ENCODE measurements at regions not wholly inside any gene's neighbourhood (a gene's known extent, or its start where the extent isn't known, plus 50 kb on each side); places are given as distances from the start of the nearest gene placed in this dataset.

DNA sequence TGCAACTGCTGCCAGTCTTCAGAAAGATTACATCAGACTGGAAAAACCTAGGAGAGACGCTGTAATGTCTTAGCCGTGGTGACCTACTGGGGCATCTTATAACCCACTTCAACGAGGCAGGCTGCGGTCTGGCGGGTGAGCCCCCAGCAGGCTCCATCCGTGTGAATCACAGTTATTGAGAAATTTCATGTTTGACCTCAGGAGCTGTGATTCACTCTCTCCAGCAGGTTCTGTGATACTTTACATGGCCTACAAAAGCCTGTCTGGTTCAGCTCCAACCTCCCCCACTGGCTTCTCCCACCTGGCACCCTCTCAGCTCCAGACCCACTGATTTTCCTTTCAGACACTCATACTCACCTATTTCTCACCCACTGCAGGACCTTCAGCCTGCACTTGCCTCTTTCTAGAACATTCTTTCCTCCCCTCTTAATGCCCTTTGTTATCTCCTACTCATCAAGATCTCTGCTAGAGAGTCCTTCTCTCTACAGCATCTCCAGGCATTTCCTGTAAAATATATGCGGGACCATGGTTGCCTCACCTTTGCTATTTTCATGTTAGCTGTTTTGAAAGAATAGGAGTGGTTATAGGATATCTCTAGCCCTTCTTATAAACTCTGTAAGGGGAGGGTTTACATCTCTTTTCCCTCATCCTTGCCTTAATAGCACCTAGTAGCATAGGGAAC lies 227.9 kb downstream of the MAF start:
- TF ChIP-seq, protein P1, sequence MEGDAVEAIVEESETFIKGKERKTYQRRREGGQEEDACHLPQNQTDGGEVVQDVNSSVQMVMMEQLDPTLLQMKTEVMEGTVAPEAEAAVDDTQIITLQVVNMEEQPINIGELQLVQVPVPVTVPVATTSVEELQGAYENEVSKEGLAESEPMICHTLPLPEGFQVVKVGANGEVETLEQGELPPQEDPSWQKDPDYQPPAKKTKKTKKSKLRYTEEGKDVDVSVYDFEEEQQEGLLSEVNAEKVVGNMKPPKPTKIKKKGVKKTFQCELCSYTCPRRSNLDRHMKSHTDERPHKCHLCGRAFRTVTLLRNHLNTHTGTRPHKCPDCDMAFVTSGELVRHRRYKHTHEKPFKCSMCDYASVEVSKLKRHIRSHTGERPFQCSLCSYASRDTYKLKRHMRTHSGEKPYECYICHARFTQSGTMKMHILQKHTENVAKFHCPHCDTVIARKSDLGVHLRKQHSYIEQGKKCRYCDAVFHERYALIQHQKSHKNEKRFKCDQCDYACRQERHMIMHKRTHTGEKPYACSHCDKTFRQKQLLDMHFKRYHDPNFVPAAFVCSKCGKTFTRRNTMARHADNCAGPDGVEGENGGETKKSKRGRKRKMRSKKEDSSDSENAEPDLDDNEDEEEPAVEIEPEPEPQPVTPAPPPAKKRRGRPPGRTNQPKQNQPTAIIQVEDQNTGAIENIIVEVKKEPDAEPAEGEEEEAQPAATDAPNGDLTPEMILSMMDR (IDR thresholded peaks at IDR 0.05): no peak
- no peak overlapping the region for H3K27ac ChIP-seq
- no peaks in the 10 kb centered on the region for H3K9me3 ChIP-seq
- H3K36me3 ChIP-seq: no peaks in the 10 kb centered on the region
- DNase-seq (no peak), ATAC-seq (peak; percentile 66)
- H3K4me3 ChIP-seq: no peak overlapping the region
- no peaks in the 10 kb centered on the region for H3K4me1 ChIP-seq
- H3K27me3 ChIP-seq: no peaks in the 10 kb centered on the region
- intact Hi-C loops (cut with DNase I): no loop called here

DNA sequence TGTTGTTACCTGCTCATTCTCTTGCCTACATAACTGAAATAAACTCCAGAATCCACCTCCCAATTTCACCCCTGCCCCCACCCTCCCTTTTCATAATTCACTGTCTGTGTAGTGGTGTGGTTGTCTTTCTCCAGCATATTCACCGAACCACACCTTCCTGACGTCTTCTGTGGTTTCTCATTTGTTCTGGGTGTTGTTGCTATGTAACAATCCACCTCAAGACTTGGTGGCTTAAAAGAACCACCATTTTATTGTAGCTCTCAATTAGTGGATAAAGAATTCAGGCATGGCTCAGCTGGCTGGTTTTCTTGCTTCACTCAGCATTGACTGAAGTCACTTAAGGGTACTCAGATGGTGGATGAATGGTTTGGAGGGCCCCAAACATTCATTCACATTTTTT lies 229.8 kb downstream of the MAF start:
- Histone ChIP-seq H3K9me3 (no peaks in the 10 kb centered on the region), H3K4me3 (no peak overlapping the region), H3K27ac (no peak overlapping the region), H3K27me3 (no peaks in the 10 kb centered on the region), H3K36me3 (no peaks in the 10 kb centered on the region), H3K4me1 (no peaks in the 10 kb centered on the region)
- ATAC-seq (no peak), DNase-seq (no peak)
- TF ChIP-seq, protein P1 (IDR thresholded peaks at IDR 0.05): no peak
- intact Hi-C loops (cut with DNase I): no loop called here

DNA sequence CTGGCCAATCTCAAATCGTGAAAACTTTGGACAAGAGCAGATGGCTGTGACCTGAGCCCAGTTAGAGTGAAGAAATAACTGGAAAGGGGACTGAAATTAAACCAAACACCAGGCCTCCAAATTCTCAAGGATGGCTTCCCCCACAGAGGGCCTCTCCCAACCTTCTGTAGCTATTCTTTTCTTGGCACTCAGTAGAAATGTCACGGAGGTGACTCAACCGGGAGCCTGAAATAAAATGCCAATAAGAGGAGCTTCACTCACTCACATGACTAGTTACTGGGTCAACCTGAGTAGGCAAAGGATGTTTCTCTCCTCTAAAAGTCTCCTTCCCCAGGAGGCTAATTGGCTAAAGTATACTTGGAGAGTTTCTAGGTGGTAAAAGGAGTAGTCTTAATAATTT lies 230.7 kb downstream of the MAF start:
- Histone ChIP-seq H3K27ac (no peak overlapping the region), H3K9me3 (no peaks in the 10 kb centered on the region), H3K36me3 (no peaks in the 10 kb centered on the region), H3K4me1 (no peaks in the 10 kb centered on the region), H3K4me3 (no peak overlapping the region), H3K27me3 (no peaks in the 10 kb centered on the region)
- ATAC-seq (no peak), DNase-seq (no peak)
- TF ChIP-seq, protein P1 (IDR thresholded peaks at IDR 0.05): no peak
- intact Hi-C loops (cut with DNase I): no loop called here

DNA sequence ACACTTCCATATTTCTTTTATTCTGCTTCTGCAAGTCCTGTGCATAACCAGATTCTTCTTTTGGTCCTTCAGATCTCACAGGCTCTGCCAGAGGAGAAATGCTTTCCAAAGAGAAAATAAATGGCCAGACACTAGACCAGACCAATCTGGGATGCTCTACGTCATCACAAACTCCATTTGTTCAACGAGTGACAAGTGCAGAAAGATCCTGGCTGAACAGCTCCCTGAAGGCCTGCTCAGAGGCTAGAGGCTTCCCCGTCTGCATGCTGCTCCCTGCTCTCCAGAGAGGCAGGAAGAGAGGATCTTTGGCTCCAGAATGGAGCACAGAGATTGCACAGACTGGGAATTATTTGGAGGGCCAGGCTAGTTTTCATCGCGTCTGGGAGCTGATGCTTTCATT lies 232.7 kb downstream of the MAF start:
- DNase-seq (no peak), ATAC-seq (no peak)
- TF ChIP-seq, protein P1 (IDR thresholded peaks at IDR 0.05): no peak
- H3K9me3 ChIP-seq: no peaks in the 10 kb centered on the region
- intact Hi-C loops (cut with DNase I): no loop called here
- no peak overlapping the region for H3K27ac ChIP-seq
- no peaks in the 10 kb centered on the region for H3K36me3 ChIP-seq
- no peaks in the 10 kb centered on the region for H3K4me1 ChIP-seq
- no peaks in the 10 kb centered on the region for H3K27me3 ChIP-seq
- H3K4me3 ChIP-seq: no peak overlapping the region

DNA sequence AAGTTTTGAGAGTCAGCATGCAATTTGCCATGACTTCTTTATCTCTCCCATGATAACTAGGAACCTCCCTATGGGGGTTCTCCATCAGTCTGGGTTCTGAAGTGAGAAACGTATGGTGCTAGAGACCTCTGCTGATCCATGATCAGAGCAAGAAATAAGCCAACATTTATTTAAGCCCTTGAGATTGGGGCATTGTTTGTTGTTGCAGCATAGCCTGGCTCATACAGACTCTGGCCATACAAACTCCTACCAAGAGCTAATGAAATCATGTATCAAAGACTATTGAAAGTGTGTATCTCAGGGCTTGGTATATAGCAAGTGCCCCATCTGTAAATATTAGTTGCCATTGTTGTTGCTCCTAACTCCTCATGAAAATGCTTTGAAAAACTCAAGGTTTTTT lies 233.9 kb downstream of the MAF start:
- ATAC-seq (no peak), DNase-seq (no peak)
- TF ChIP-seq, protein P1 (IDR thresholded peaks at IDR 0.05): no peak
- no peak overlapping the region for H3K4me3 ChIP-seq
- intact Hi-C loops (cut with DNase I): no loop called here
- H3K27ac ChIP-seq: no peak overlapping the region
- no peaks in the 10 kb centered on the region for H3K27me3 ChIP-seq
- no peaks in the 10 kb centered on the region for H3K36me3 ChIP-seq
- no peaks in the 10 kb centered on the region for H3K9me3 ChIP-seq
- no peaks in the 10 kb centered on the region for H3K4me1 ChIP-seq

DNA sequence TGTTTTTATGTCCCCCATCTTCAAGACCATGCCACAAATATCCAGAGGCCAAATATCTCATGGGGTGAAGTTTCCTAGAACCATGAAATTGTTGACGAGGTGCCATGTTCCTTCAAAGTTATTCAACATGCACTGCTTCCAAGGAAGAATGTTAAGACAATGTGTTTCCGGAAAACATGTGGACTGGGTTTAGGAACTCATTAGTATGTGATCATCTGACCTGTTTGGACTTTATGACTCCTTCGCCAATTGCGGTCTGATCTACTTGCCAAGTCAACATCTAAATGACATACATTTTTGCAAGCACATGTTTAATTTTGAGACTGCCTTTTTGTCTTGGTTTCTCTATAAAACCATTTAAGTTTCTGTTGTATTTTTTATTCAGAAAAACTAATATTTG lies 234.8 kb downstream of the MAF start:
- Histone ChIP-seq H3K4me1 (no peaks in the 10 kb centered on the region), H3K9me3 (no peaks in the 10 kb centered on the region), H3K27ac (no peak overlapping the region), H3K36me3 (no peaks in the 10 kb centered on the region), H3K4me3 (no peak overlapping the region), H3K27me3 (no peaks in the 10 kb centered on the region)
- TF ChIP-seq, protein P1 (IDR thresholded peaks at IDR 0.05): no peak
- no peak for DNase-seq
- no peak for ATAC-seq
- intact Hi-C loops (cut with DNase I): no loop called here
